ENCODE measurements at regions not wholly inside any gene's neighbourhood (a gene's known extent, or its start where the extent isn't known, plus 50 kb on each side); places are given as distances from the start of the nearest gene placed in this dataset.
A peak's percentile ranks its signal among the peaks of the same experiment; 100 is the strongest.

- TF ChIP-seq CTCF (IDR thresholded peaks at IDR 0.05; ENCODE audit: low read depth, low read length) = no peak
- in situ Hi-C loops (cut with HindIII; ENCODE audit: low sequenced_read_pairs) = no loop called here
Observed at GRCh38 chr13:37493775-37494174, 104.8 kb downstream of the POSTN start.

GRCh38 chr13:37492741-37493514 lies 105.6 kb downstream of the POSTN start:
- in situ Hi-C loops (cut with HindIII; ENCODE audit: low sequenced_read_pairs) = no loop called here
- DNase-seq (ENCODE audit: low read depth, low spot score) = peak; percentile 87
- no peak overlapping the region for H3K4me3 ChIP-seq (ENCODE audit: low read depth, low read length)
- no peak for TF ChIP-seq CTCF (IDR thresholded peaks at IDR 0.05; ENCODE audit: low read depth, low read length)

More at GRCh38 chr13:37493775-37494174, 104.8 kb downstream of the POSTN start:
- DNase-seq (ENCODE audit: low read depth, low spot score) = no peak
- H3K4me3 ChIP-seq (ENCODE audit: low read depth, low read length) = no peak overlapping the region

GRCh38 chr13:37492075-37492474 lies 106.5 kb downstream of the POSTN start:
- in situ Hi-C loops (cut with HindIII; ENCODE audit: low sequenced_read_pairs) = no loop called here
- DNase-seq (ENCODE audit: low read depth, low spot score) = no peak

GRCh38 chr13:37491661-37492060 lies 106.9 kb downstream of the POSTN start:
- no peak overlapping the region for H3K4me3 ChIP-seq (ENCODE audit: low read depth, low read length)
- DNase-seq (ENCODE audit: low read depth, low spot score) = no peak
- TF ChIP-seq CTCF (IDR thresholded peaks at IDR 0.05; ENCODE audit: low read depth, low read length) = no peak
- in situ Hi-C loops (cut with HindIII; ENCODE audit: low sequenced_read_pairs) = no loop called here

More at GRCh38 chr13:37492075-37492474, 106.5 kb downstream of the POSTN start:
- no peak overlapping the region for H3K4me3 ChIP-seq (ENCODE audit: low read depth, low read length)
- no peak for TF ChIP-seq CTCF (IDR thresholded peaks at IDR 0.05; ENCODE audit: low read depth, low read length)

GRCh38 chr13:37490176-37490779 lies 108.3 kb downstream of the POSTN start:
- DNase-seq (ENCODE audit: low read depth, low spot score) = peak; percentile 35
- H3K4me3 ChIP-seq (ENCODE audit: low read depth, low read length) = no peak overlapping the region
- in situ Hi-C loops (cut with HindIII; ENCODE audit: low sequenced_read_pairs) = no loop called here
- no peak for TF ChIP-seq CTCF (IDR thresholded peaks at IDR 0.05; ENCODE audit: low read depth, low read length)

GRCh38 chr13:37488726-37489125 lies 109.8 kb downstream of the POSTN start:
- in situ Hi-C loops (cut with HindIII; ENCODE audit: low sequenced_read_pairs) = no loop called here
- TF ChIP-seq CTCF (IDR thresholded peaks at IDR 0.05; ENCODE audit: low read depth, low read length) = no peak
- peak; percentile 45 for DNase-seq (ENCODE audit: low read depth, low spot score)
- H3K4me3 ChIP-seq (ENCODE audit: low read depth, low read length) = no peak overlapping the region
